DND-41 (cell line): ENCODE measurements at regions not wholly inside any gene's neighbourhood (a gene's known extent, or its start where the extent isn't known, plus 50 kb on each side); places are given as distances from the start of the nearest gene placed in this dataset.

ENCODE experiments used
- ATAC-seq: fragments of 200-7000 bp; cut with Tn5 transposase; 3 replicates; pipeline ENCODE4 v1.9.1; 2021; ENCODE audit warnings: low read depth; ENCODE audit not compliant: insufficient read depth
- DNase-seq: peaks from one replicate; pipeline ENCODE4 v3.0.0-alpha.2; 2020
- H2AFZ ChIP-seq: 2 replicates; pipeline ENCODE4 v1.6.0; 2012; ENCODE audit warnings: low read depth, low read length
- H3K27ac ChIP-seq: 2 replicates; pipeline ENCODE4 v1.5.1; 2012; ENCODE audit warnings: low read length, inconsistent platforms
- H3K27me3 ChIP-seq: fragments of 200-600 bp; sonication (generic); 2 replicates; pipeline ENCODE4 v1.6.0; 2012; ENCODE audit warnings: low read length, mild to moderate bottlenecking, inconsistent platforms; ENCODE audit not compliant: insufficient read depth, poor library complexity
- H3K36me3 ChIP-seq: 2 replicates; pipeline ENCODE4 v1.5.1; 2012; ENCODE audit warnings: low read length, inconsistent platforms; ENCODE audit not compliant: insufficient read depth
- H3K4me1 ChIP-seq: 2 replicates; pipeline ENCODE4 v1.5.1; 2012; ENCODE audit warnings: mild to moderate bottlenecking, low read length; ENCODE audit not compliant: insufficient read depth
- H3K4me2 ChIP-seq: 2 replicates; pipeline ENCODE4 v1.6.0; 2012; ENCODE audit warnings: mild to moderate bottlenecking, moderate library complexity, low read length, inconsistent platforms; ENCODE audit not compliant: insufficient read depth
- H3K4me3 ChIP-seq, 2 experiments: fragments of 200-600 bp in 1 of 2; shearing (Covaris generic) in 1 of 2; 2 replicates each; pipeline ENCODE4 v1.5.1; 2012 to 2016; ENCODE audit warnings: inconsistent platforms in 2 of 2, low read length in 2 of 2, mild to moderate bottlenecking in 2 of 2, low read depth in 1 of 2, moderate library complexity in 1 of 2
- H3K79me2 ChIP-seq: 2 replicates; pipeline ENCODE4 v1.6.0; 2012; ENCODE audit warnings: low read length, inconsistent platforms; ENCODE audit not compliant: insufficient read depth
- H3K9ac ChIP-seq: 2 replicates; pipeline ENCODE4 v1.6.0; 2012; ENCODE audit warnings: low read depth, mild to moderate bottlenecking, inconsistent platforms, low read length, moderate library complexity
- H3K9me3 ChIP-seq: 2 replicates; pipeline ENCODE4 v1.5.1; 2012; ENCODE audit warnings: low read length, moderate library complexity, mild to moderate bottlenecking, inconsistent platforms; ENCODE audit not compliant: insufficient read depth, severe bottlenecking
- H4K20me1 ChIP-seq: 2 replicates; pipeline ENCODE4 v1.6.0; 2012; ENCODE audit warnings: low read length; ENCODE audit not compliant: insufficient read depth
- CTCF ChIP-seq: IDR thresholded peaks from 2 replicates; pipeline ENCODE4 v1.5.1; 2012; ENCODE audit warnings: borderline replicate concordance, low read length, moderate library complexity, mild to moderate bottlenecking; ENCODE audit not compliant: poor library complexity, severe bottlenecking; ENCODE audit errors: extremely low read depth
- EZH2 ChIP-seq: IDR thresholded peaks from 3 replicates; pipeline ENCODE4 v1.6.1; 2012; ENCODE audit warnings: borderline replicate concordance, low read depth, mild to moderate bottlenecking, moderate library complexity, low read length, inconsistent platforms; ENCODE audit not compliant: severe bottlenecking

GRCh38 chr15:91516866-91517265, 336.6 kb upstream of the SLCO3A1 start:
- TF ChIP-seq EZH2: no peak
- TF ChIP-seq CTCF: no peak
- H3K36me3 ChIP-seq: no peaks in the 10 kb centered on the region
- DNase-seq: no peak
- no peak overlapping the region for H2AFZ ChIP-seq
- no peaks in the 10 kb centered on the region for H4K20me1 ChIP-seq
- no peaks in the 10 kb centered on the region for H3K9me3 ChIP-seq
- no peak overlapping the region for H3K27ac ChIP-seq
- no peak overlapping the region for H3K4me3 ChIP-seq
- no peak overlapping the region for H3K9ac ChIP-seq
- H3K27me3 ChIP-seq: no peaks in the 10 kb centered on the region
- no peak for ATAC-seq
- H3K4me2 ChIP-seq: no peak overlapping the region
- H3K4me1 ChIP-seq: no peaks in the 10 kb centered on the region
- no peaks in the 10 kb centered on the region for H3K79me2 ChIP-seq

- Histone ChIP-seq H3K27me3 (no peaks in the 10 kb centered on the region), H4K20me1 (no peaks in the 10 kb centered on the region), H3K79me2 (no peaks in the 10 kb centered on the region), H2AFZ (no peak overlapping the region), H3K9ac (no peak overlapping the region), H3K4me2 (no peak overlapping the region), H3K27ac (no peak overlapping the region), H3K4me3 (no peak overlapping the region), H3K9me3 (no peaks in the 10 kb centered on the region), H3K4me1 (no peaks in the 10 kb centered on the region), H3K36me3 (no peaks in the 10 kb centered on the region)
- TF ChIP-seq EZH2 (no peak), CTCF (no peak)
- ATAC-seq (no peak), DNase-seq (no peak)
These were observed 335.9 kb upstream of the SLCO3A1 start for GRCh38 chr15:91517491-91518200.

- no peak overlapping the region for H2AFZ ChIP-seq
- TF ChIP-seq EZH2 (no peak), CTCF (no peak)
- H3K9me3 ChIP-seq: no peaks in the 10 kb centered on the region
- no peak for DNase-seq
- H3K4me2 ChIP-seq: no peak overlapping the region
- H3K27ac ChIP-seq: no peak overlapping the region
- no peaks in the 10 kb centered on the region for H3K27me3 ChIP-seq
- H3K4me3 ChIP-seq: no peak overlapping the region
- no peaks in the 10 kb centered on the region for H3K79me2 ChIP-seq
- H3K4me1 ChIP-seq: peaks cover 7% of the 10 kb centered on the region; the same call in 1 of the 2 replicates
- H3K9ac ChIP-seq: no peak overlapping the region
- no peak for ATAC-seq
- no peaks in the 10 kb centered on the region for H3K36me3 ChIP-seq
- no peaks in the 10 kb centered on the region for H4K20me1 ChIP-seq
These were observed 332.7 kb upstream of the SLCO3A1 start for GRCh38 chr15:91520850-91521249.
